MM.1S (cell line): ENCODE measurements at regions not wholly inside any gene's neighbourhood (a gene's known extent, or its start where the extent isn't known, plus 50 kb on each side); places are given as distances from the start of the nearest gene placed in this dataset.

Source experiments
- EZH2phosphoT487 ChIP-seq: fragments of 300-600 bp; sonication (generic); IDR thresholded peaks from 2 replicates; pipeline ENCODE4 v1.6.1; 2018; ENCODE audit warnings: antibody characterized with exemption, low read length
- TF ChIP-seq, protein P1 (sequence below): fragments of 300-600 bp; sonication (generic); IDR thresholded peaks from 2 replicates; pipeline ENCODE4 v1.5.1; 2016; ENCODE audit warnings: antibody characterized with exemption, low read length, mixed read lengths

DNA sequence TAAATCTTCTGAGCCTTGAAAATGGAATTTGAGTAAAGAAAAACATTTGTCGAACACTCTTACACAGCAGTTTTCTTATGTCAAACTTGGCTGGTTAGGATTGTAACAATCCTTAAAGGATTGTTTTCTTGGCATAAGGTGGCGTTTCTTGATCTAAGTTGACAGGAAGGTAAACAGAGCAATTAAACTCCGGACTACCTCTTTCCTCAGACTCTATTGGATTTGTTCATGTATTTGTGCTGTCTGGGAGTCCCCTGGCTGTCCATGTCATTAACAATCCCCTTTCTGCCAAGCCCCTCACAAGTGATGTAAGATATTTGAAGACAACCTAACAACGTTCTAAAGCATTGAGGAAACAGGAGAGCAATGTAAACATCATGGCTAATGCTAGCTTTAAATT, 222.5 kb upstream of the SNX19 start:
- TF ChIP-seq EZH2phosphoT487 = no peak
- TF ChIP-seq, protein P1, sequence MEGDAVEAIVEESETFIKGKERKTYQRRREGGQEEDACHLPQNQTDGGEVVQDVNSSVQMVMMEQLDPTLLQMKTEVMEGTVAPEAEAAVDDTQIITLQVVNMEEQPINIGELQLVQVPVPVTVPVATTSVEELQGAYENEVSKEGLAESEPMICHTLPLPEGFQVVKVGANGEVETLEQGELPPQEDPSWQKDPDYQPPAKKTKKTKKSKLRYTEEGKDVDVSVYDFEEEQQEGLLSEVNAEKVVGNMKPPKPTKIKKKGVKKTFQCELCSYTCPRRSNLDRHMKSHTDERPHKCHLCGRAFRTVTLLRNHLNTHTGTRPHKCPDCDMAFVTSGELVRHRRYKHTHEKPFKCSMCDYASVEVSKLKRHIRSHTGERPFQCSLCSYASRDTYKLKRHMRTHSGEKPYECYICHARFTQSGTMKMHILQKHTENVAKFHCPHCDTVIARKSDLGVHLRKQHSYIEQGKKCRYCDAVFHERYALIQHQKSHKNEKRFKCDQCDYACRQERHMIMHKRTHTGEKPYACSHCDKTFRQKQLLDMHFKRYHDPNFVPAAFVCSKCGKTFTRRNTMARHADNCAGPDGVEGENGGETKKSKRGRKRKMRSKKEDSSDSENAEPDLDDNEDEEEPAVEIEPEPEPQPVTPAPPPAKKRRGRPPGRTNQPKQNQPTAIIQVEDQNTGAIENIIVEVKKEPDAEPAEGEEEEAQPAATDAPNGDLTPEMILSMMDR = no peak
